HG02973 (cell line): ENCODE measurements at regions not wholly inside any gene's neighbourhood (a gene's known extent, or its start where the extent isn't known, plus 50 kb on each side); places are given as distances from the start of the nearest gene placed in this dataset.
"Not testable (repeated sequence)": the region's sequence is repeated elsewhere in the genome, so short reads cannot be mapped to it uniquely, and the experiment has no call there.

Source experiments
- ATAC-seq: cut with Tn5 transposase; IDR thresholded peaks from one replicate; pipeline ENCODE4 v1.9.1; 2021; ENCODE audit warnings: moderate library complexity; ENCODE audit not compliant: unreplicated experiment

DNA sequence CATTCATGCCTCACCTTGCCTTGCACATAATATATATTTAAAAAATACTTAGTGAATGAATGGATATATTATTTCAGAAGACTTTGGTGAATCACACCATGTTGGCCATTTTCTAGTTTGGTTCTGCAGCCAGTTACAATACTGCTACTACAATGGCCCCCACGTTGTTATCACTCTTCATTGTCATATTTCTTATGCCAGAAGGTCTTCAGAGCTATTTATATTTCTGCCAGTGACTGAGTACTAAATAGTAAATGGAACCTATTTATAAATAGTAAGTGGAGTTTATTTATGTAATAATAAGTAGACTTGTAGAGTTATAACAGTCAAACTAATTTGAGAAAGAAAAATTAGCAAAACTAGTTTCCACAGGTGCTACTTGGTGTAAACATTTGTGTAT, 516.6 kb upstream of the SYT4 start:
- ATAC-seq = no peak

DNA sequence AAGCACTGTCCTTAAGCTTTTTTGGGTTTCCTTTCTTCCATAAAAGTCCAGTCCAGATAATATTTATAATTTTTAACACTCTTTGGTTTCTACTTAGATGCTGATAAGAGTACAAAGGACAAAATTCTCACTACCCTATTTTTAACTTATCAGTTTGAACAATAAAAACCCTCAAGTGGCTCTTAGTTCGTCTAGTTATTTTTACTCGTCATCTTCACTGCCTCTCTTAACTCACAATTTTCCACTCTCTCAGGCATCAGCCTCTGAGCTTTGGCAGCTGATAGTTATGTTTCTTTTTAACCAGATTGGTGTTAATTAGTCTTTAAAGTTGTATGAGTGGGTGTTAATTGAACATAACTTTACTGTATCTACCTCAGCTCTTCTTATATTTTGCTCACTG, 517.1 kb upstream of the SYT4 start:
- ATAC-seq = no peak

DNA sequence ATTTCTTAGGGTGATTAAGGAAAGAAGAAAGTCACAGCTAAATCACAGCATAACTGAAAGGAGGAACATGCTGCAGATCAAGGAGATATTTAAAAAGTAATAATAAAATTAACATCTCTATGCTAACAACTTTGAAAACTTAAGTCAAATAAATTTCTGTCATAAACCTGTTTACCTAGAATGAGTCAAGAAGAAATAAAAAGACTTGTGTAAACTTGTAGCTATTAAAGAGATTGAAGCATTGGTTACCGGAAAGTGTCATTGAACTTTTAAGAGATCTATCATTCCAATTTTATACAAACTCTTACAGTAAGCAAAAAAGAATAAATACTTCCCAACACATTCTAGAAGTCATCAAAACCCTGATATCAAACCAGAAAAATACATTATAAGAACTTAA, 520.1 kb upstream of the SYT4 start:
- ATAC-seq = no peak

DNA sequence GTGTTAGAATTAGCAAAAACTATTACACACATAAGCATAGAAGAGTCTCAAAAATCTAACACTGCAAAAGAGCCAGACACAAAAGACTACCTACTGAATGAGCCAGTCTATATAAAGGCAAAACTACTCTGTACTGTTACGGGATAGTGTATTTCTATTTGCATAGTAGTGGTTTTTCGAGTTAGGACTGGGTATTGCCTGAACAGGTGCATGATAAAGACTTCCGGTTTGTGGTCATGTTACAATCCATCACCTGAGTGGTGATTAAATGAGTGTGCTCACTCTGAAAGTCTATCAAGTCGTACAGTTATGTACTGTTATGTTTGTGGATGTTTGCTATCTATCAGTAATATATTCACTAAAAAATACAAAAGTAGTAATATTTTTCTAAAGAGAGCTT, 523.3 kb upstream of the SYT4 start:
- ATAC-seq = no peak

DNA sequence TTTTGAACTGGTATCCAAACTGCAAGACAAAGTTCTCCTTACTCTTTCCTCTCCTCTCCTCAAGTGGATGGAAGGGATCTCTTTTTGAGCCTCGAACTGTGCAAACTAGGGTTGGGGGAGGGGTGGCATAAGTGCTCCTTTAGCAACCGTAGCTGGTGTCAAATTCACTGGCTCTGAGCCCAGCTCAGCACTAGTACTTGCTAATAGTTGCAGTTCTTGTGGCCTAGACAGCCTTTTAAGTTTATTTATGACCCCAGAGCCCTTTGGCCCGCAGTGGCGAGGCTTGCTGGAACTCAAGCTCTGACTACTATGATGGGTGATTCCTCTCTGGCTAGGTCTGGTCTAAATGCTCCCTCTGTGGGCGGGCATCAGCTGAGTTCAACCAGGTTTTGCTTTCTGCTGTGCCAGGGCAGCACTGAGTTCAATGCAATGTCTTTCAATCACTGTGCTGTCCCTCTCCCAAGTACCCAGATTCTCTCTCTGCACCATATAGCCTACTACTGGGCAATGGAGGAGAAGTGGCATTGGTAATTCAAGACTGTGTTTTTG, 528.4 kb upstream of the SYT4 start:
- no peak for ATAC-seq

DNA sequence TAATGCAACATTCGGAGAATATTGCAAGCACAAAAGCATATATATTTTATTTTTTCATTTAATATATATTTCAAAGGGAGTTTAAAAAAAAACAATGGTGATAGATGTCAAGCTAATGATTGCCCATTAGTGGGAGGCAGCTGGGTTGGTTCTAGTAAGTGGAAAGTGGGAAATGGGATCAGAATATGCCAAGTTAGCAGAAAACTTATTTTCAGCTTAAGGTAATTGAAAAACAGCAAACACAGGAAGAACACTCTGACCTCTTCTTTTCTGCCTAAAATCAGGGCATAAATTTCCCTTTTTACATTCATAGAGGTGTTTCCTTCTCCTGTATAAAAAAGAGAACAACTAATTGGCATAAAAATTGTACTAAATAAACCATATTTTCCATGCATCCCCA, 535.3 kb upstream of the SYT4 start:
- ATAC-seq = no peak

DNA sequence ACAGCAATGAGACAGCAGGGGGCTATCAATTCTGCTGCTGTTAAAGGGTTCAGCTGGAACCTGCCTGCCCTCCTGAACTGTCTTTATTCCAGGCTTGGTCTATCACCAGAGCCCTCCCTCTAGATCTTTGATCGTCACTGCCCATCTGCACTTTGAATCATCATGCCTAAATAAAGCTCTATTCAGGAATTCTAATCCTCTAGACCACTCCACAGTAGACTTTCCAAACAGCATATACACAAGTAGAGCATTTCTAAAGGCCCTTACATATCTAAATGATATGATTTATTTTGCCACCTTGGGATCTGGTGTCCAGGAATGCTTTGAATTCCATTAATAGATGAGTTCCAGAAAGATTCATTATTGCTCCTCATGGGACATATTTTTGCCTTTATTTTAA, 542.1 kb upstream of the SYT4 start:
- ATAC-seq = no peak

DNA sequence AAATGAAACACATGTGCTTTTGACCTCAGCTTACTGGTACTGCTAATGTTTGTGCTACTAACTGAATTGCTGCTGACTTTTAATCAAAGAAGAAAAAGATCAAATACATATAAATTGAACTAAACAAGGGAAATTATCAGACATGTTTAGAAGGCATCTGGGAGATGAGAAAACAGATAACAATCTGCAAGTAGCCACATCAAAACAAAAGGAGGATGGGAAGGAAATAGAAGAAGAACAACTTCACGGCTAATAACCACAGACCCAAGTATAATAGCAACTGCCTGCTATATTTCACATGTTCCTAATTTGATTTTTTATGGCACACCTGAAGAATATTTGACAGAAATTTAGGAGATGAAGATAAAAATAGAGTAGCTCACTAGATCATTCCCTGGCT, 542.6 kb upstream of the SYT4 start:
- no peak for ATAC-seq

DNA sequence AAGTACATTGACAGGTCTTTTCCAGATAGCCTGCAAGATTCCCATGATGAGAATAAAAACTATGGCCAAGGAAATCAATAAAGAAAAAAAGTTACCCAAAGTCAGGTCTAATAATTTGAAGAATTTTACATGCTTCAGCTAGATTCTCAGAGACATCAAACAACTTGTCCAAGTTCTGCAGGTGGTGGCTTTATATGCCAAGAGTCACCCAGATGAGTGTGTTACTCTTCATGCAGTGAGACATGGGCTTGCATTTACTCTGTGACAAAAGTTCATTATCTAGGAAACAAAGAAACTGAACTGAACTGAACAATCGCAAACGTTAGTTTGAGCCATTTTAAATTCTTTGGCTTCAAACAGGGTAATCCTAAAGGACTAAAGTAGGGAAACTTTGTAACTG, 548.5 kb upstream of the SYT4 start:
- no peak for ATAC-seq

DNA sequence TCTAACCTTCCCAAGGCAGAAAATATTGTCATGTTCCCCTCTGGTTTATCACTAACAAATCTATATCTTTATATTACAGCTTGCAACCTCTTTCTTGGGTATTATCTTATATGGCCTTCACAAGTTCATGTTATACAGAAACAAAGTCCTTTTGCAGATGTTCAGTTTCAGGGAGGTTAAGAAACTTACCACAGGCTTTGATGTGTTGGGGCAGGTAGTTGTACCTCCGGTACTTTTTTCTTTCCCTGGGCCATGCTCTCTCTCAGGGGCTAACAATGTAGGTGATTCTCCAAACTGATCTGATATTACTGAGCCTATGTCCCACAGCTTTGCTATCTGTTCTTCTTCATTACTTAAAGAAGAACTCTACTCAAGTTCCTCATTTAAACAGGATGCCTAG, 548.9 kb upstream of the SYT4 start:
- no peak for ATAC-seq

DNA sequence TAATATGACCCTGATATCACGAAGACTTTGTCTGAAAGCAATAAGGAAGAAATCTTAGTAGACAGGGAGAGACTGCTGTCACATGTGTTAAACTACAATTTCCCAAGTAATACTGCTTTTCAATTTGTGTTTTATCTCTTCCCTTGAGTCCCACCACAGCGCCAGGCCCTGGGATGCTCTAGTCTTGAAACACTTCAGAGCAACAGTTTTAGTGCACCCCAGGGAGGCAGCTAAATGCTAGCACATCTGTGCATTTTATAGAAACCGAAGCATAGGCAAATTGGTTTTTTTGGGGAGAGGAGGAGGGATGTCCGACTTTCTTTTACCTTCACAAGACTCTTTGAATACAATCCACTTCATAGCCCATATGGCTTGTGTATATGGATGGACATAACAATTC, 550.0 kb upstream of the SYT4 start:
- no peak for ATAC-seq

DNA sequence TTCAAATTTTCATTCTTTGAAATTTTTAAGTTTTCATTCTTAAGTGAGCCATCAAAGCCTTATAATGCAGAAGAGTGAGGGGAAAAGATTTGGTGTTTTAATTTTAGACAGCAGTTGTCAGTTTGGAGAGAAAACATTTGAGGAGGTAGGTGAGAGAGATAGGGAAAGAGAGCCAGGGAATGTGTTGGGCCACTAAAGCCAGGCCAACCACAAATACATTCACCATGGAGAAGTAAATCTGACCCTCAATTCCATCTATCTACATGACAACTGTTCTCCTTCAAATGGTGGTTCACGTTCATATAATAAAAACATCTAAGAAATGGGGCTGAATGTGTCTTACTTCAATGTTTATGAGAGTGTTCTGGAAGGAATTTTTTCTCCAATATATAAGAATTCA, 553.0 kb upstream of the SYT4 start:
- ATAC-seq = no peak

DNA sequence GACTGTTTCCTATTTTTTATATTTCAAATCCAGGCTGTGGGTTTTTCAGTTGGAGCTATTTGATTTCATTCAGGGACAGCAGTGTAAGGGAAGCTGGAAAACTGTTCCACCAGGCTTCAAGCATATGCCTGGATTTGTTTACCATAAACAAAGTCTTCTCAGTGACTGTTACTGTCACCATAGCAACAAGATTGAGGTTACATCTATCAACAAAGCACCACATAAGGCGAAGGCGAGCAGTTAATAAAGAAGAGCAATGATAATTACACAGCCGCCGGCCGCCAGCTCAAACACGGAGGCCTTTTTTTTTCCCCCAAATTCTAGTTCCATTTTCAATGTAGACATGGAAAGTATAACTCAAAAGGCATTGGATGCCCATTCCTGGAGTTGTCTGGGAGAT, 553.7 kb upstream of the SYT4 start:
- ATAC-seq = no peak

DNA sequence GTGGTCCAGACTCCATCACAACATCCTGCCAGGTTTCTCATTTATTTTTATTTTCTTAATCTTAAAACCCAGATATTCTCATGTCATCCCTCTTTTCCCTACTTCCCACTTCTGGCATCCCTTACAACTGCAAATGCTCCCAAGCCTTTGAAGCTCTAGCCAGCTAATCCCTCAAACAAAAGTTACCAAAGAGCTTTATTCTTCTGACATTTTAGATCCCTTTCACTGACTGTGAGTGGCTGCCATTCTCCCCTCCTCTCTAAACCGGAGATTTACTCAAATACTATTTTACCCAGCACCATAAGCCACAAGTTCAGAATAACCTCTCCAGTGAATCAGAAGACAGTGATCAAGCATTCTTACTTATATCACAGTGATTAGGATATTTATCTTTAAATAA, 569.0 kb upstream of the SYT4 start:
- ATAC-seq = no peak

DNA sequence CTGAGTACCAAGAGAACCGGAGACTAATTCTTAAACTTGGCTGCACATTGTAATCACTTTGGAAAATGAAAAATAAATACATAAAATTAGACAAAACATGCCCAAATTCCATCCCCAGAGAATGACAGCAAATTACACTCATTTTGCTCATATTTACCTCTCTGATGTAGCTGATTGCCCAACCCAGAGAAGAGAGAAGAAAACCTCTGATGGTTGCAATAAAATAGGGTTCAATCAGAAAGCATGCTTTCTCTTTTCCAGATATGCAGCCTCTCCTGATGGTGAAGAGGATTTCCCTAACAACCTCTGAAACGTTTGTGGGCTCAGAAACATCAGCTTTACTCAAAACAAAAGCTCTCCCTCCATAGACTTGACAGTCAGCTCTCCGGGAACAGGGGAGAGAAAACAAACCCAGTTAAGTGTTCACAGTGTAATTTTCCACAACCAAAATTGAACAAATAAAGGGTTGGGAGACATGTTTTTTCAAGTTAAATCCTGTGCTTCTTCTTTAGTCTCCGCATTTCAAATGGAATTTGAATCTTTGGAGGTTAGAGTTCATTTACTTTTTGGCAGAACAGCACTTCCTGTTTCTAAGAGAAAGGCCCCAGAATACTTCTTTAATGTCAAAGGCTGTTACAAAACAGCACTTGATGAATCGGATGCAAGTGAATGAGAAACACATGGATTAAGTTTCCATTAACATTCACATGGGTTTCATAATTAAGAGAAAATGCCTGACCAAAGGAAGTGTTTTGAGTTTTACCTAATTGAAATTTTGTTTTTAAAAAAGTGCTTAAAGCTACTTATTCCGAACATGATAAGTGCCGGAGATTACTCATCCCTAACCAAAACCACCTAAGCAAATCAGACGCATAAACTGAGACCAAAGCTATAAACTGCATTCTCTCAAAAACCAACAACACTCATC, 570.1 kb upstream of the SYT4 start:
- ATAC-seq = no peak

DNA sequence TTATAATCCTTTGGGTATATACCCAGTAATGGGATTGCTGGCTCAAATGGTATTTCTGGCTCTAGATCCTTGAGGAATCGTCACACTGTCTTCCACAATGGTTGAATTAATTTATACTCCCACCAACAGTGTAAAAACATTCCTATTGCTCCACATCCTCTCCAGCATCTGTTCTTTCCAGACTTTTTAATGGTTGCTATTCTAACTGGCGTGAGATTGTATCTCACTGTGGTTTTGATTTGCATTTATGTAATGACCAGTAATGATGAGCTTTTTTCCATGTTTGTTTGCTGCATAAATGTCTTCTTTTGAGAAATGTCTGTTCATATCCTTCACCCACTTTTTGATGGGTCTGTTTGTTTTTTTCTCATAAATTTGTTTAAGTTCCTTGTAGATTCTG, 572.5 kb upstream of the SYT4 start:
- not testable (repeated sequence) for ATAC-seq

DNA sequence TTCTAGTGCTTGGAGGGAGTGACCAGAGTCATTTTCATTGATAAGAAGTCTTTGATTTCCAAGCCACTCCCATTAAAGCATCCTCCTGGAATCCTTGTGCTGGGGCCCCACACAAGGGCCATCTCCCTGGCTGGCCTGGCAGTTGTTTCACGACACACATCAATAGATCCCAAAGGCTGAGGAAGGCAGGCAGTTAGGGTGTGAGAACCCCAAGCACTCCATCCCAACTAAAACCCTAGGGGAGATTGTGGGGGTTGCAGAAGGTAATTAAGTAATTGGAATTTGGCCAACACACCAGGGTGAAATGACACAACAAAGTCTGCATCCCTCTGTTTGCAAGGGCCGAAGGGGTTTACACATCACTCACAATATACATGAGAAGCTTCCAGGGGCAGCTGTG, 578.1 kb upstream of the SYT4 start:
- no peak for ATAC-seq

DNA sequence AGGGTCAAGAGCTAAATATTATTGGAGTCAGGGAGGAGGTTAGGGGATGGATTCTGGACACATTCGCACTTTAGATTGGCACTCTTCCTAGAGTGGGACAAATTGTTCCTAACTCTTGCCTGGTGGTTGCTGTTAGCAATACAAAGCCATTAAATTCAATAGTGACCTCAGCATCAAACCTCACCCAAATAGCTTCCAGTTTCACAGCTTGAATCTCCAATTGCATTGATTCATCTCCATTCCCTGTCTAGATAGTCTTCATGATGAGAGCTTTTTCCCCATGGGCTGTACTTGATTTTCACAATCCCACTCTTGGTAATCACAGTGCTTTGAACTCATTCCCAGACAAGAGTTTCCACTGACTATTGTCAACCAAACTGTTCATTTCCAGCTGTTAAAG, 585.9 kb upstream of the SYT4 start:
- ATAC-seq = no peak

DNA sequence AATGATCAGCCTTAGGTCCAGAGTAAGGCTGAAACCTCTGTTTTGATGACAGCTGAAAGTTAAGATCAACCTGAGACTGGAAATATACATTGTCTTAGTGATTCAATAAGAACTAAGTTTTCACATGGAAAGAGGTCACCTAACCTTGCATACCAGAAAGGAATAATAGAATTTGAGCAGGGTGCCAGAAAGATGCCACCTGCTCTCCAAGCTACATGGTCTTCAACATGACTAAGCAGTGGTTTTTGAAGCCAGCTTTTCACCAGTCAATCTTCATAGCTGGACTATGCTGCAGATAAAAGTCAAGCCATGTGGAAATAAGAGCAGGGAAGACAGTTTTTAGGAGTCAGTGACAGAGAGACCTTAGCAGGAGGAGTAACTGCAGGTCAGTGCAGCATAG, 589.4 kb upstream of the SYT4 start:
- ATAC-seq = no peak

DNA sequence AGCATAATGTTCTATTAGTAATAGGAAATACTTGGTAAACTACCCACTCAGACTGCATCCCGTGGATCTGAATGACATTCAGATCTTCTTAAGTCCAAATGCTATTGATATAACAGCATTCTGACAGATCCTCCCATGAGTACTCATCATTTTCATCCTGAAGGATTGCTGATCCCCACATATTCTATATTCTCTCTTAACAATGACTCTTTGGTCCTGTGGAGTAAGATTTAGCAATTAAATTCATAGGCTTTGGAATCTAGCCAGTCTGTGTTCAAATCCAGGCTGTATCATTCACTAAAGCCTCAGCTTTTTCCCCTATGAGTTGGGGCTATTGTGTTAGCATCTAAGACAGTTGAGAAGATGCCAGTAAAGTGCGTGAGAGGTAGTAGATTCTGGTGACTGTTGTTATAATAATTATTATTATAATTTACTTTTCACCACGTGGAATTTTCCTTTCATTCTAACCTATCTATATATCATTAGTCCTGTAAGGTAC, 591.3 kb upstream of the SYT4 start:
- ATAC-seq = no peak

DNA sequence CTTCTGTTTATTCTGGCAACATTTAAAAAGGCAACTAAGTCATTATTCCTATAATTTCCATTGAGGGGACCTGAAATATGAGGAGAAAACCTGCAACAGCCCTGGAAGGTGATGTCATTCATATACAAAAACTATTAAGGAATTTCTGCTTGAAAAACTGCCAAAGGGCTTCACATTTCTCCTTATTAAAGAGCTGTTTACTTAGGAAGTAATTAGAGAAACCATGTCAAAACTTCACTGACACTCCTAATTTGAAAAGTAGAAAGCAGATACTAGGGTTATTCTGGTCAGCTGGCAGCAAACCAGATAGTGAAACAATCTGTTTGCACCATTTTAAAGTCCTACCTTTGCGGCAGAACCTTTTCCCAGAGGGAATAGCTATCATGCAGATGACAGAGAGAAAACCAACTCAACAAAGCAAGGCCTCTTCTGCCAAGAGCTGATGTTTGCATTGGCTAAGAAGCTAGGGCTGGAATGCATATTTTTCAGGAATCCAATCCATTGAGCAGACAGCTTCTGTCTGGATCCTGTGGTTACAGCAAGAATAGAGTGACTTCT, 592.2 kb upstream of the SYT4 start:
- no peak for ATAC-seq

DNA sequence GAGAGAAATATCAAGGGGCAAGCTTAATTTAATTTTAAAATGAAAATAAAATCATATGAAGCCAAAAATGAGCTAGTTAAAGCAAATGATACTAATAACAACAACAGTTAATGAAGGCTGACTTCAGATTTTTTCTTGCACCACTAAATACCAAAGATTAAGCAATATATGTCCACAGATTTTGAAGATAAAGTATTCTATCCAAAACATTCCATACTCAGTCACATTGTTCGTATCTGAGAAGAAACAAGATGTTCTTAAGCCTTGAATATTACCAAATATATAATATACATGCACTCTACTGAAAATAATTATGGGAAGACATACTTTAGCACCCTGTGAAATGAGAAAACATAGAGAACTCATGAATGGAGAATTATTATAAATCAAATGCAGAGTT, 593.3 kb upstream of the SYT4 start:
- no peak for ATAC-seq
